GM19397 (cell line): ENCODE measurements at regions not wholly inside any gene's neighbourhood (a gene's known extent, or its start where the extent isn't known, plus 50 kb on each side); places are given as distances from the start of the nearest gene placed in this dataset.

Experiments used
- ATAC-seq: cut with Tn5 transposase; IDR thresholded peaks from one replicate; pipeline ENCODE4 v1.9.1; 2021; ENCODE audit warnings: mild to moderate bottlenecking, moderate library complexity; ENCODE audit not compliant: unreplicated experiment

DNA sequence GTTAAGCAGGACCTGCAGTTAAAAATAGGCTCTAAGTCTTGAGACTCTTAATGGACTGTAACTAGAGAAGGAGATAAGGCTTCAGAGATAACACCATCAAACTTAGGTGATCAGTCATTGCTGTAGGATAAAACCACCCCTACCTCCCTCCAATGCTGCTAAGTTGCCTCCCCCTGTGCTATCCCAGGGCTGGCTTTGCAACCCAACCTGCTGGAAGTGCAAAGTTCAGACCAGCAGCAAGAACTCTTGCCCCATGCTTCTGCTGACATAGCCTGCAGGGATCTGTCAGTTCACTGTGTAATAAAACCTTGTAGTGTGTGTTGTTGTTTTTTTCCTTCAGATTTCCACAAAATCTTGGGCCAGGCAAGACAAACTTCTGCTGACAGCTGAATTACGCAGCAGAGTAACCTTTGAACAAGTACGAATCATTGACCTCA, 57.4 kb upstream of the EPB41L3 start:
- no peak for ATAC-seq

DNA sequence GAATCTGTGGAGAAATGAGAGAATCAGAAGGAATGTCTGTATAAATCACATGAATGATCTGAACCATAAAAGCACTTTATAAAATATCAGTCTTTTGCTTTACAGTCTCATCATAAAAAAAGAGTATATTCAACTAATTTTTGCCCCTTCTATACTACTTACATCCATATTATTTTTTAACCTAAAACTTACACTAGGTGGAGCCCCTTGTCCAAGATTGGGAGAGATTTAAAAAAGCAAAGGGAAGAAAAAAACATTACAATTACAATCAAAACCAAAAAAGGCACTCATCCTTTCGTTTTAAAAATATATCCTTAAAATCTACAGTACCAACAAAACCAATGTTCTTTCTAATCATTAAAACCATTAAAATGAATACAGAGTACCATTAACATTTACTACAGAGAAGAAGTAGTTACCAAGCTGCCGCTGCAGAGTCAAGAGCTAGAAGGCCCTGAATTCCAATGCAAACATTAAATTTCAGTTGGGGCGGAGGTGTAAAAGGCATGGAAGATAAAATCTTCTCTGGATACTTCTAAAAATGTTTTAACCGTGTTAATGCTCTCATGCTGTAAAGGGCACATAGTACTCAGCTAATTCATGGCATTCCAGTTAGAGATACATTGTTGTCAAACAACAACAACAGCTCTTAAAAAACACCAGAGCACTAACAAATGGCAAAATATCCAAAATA, 56.7 kb upstream of the EPB41L3 start:
- ATAC-seq, result no peak

DNA sequence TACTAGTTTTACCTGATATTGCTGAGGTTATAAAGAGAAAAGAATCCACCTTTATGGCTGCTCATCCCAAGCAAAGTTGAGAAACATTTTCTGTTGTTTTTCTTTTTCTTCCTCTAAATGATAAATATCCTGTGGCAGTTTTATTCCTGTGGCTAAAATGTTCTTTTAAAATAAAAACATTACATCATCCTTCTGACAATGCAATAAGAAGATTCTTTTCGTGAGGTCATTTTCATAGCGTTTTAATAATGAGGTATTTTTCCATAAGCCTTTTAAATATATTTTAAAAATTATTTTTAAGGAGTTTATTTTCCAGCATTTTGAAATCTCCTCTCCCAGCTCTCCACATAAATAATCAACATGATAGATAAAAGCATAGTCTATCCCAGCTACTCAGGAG, 52.8 kb upstream of the EPB41L3 start:
- no peak for ATAC-seq
